Fibroblast of skin of back (primary cell): ENCODE measurements at regions not wholly inside any gene's neighbourhood (a gene's known extent, or its start where the extent isn't known, plus 50 kb on each side); places are given as distances from the start of the nearest gene placed in this dataset.

Experiments used
- DNase-seq: peaks from one replicate; pipeline ENCODE4 v3.0.0-alpha.2; 2013

GRCh38 chr13:111456452-111457230, 136.2 kb downstream of the TEX29 start:
- no peak for DNase-seq

DNA sequence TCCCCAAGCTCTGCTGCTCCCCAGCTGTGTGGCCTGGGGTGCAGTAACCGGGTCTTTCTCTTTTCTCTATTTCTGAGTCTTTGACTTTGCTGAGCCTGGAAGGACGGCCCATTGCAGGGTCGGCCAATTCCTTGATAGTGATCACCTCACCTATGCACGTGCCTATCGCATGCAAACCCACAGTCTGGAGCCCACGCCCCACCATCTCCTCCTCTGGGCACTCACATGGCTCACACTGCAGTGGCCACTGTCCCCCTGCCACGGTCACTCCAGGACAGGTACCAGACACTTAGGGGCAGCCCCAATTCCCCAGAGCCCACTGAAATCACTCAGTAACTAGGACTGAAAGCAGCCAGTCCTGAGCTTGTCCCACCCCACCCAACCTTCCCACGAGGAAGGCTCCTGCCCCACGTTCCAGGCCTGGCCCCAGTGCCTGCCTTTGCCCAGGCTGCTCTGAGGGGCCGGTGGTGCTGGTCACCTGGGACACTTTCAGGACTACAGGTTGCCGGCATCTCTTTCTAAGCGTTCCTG, 137.6 kb downstream of the TEX29 start:
- DNase-seq, result no peak

DNA sequence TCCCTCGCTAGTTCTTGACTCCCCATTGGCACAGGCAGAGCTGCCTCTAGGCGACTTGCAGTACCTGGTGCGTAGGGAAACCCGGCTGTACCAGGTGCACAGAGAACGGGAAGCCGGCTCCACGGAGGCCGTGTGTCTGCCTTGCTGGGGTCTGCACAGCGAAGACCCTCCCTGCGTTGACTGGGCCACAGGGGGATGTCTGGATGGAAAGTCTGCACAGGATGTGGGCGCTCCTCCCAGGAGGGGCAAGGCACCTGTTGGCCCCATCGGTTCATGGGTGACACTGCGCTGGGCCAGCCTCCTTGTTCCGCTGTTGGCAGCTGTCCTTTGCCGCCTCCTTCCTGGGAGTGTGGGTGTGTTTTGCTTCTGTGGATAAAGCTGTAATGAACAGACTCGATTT, 138.3 kb downstream of the TEX29 start:
- no peak for DNase-seq

GRCh38 chr13:111459803-111460547, 139.5 kb downstream of the TEX29 start:
- DNase-seq, result no peak

GRCh38 chr13:111460548-111461444, 140.4 kb downstream of the TEX29 start:
- peak; percentile 32 for DNase-seq

DNA sequence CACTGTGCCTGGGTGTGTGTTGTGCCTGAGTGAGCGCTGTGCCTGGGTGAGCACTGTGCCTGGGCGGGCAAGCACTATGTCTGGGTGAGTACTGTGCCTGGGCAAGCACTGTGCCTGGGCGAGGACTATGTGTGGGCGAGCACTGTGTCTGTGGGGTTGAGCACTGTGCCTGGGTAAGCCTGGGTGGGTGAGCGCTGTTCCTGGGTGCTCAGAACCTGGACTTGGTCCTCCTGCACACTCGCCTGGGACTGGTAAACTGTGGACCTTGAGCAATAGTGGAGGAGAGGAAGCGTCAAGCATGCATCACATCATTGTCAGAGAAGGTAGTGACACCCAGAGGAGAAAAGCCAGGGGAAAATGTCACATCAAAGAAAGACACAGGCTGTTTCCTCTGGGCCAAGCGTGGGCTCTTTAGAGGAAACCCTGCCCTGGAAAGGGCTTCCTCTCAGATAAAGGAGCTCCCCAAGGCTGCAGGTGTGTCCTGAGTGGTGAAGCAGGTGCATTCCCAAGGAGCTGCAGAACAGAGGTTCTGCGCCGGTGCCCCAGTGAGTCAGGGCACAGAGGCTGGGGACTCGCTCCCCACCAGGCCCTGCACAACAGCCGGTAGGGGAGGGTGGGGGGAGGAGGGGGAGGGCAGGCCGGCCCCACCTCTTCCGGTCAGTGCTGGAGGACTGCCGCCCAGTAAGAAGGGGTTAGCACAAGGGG, 141.2 kb downstream of the TEX29 start:
- no peak for DNase-seq

DNA sequence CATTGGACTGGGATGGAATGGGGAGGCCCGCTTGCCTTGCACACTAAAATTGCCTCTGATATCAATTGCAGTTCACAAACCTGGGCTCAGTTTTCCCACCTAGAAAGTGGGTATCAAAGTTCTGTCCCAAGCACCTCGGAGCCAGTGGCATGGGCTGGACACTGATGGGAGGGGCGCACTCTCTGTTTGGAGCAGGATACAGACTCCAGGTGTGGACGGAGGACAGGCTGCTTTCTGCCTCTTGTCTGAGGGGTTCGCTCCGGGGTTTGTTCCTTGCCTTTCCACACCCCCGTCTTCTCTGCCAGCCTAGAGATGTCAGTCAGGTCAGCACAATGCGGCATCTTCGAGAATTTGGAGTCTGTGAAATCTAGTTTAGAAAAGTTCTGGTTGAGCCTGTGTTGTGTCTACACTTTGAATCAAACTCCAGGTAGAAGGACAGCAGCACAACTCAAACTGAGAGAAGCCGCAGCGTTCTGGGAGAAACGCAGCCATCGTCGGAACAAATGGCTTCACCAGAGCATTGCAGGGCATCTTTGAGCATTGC, 141.9 kb downstream of the TEX29 start:
- no peak for DNase-seq

DNA sequence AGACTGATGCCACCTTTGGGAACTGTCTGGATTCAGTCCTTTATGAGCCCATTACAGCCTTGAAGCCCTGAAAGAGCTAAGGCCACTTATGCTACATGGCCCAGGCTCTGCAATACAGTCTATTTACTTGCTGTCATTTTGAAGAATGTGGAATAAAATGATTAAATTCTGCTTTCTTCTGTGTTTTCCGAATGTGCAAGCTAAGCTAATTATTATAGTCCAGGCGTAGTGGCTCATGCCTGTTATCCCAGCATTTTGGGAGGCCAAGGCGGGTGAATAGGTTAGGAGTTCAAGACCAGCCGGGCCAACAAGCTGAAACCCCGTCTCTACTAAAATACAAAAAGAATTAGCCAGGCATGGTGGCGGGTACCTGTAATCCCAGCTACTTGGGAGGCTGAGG, 142.5 kb downstream of the TEX29 start:
- DNase-seq, result no peak

- no peak for DNase-seq
Observed at GRCh38 chr13:111467111-111467890, 146.9 kb downstream of the TEX29 start.

- DNase-seq, result no peak
Observed at GRCh38 chr13:111468037-111468959, 147.9 kb downstream of the TEX29 start.

GRCh38 chr13:111469450-111469849, 149.0 kb downstream of the TEX29 start:
- no peak for DNase-seq

GRCh38 chr13:111469916-111470506, 149.6 kb downstream of the TEX29 start:
- no peak for DNase-seq

DNA sequence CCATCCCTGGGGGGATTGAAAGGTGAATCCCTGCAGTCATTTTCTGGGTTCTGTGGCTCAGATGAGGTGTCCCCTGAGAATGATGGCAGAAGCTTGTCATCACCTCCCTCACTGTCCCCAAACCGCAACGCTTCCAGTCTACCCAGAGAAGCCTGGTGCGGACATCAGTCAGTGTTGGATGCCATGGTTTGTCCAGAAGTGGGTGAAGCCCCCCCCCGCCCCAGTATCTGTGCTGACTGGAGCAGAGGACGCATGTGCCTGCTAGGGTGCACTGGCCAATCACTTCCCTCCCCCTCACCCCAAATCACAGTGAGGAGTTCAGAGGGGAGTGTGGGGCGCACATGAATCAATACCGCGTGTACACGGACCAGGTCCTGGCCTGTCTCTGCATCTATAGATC, 150.5 kb downstream of the TEX29 start:
- no peak for DNase-seq

DNA sequence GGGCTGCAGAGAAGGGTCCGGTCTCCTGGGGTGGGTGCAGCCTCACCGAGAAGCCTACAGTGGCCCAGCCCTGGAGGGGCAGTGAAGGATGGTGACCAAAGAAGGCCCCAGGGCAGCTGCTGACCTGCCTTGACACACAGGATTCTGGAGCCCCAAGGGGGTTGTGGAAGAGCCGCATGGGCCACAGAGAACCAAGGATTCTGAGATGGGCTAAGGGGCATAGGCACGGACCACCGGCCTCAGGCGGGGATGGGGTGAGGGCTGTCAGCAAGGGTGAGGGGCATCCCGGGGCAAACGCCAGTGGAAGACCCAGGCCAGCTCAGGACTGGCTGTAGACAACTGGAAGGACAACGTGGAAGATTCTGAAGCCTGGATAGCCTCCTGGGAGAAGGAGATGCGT, 151.6 kb downstream of the TEX29 start:
- DNase-seq, result no peak

GRCh38 chr13:111472559-111473460, 152.4 kb downstream of the TEX29 start:
- DNase-seq, result no peak

DNA sequence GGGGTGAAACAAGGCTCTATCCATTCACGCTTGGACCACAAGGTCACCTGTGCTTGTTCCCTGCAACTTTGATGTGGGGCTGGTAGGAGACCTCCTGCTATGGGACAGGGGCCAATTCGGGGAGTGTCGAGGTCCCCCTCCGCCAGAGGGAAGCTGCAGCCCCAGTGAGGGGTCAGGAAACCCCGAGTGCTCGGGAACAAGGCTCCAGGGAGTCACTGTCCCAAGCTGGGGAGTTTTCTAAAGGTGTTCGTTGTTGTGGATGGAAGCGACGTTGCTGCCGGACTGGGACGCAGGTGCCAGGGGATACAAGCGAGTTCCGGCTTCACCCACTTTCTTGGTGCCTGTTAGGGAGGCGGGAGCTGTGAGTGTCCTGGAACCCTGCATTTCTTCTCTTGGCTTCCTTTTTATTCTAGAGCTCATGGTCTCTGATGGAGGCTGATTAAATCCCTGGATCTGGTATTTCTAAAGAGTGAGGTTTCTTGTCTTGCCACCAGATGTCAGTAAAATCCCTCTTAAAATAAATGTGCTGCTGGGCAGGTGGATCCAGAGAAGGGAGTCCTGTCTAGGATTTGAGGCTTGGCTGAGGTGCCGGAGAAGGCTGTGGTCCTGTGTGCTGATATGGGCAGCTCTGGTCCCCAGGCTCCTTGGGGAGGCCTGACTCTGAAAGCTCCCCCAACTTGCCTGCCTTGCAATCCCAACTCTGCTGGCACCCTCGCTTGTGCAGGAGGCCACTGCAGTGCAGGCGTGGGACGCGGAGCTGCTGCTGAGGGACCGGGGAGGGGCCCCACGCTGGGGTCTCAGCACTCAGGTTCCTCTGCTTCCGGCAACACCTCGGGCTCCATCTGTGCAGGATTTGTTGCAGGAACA, 153.9 kb downstream of the TEX29 start:
- peak; percentile 33 for DNase-seq

DNA sequence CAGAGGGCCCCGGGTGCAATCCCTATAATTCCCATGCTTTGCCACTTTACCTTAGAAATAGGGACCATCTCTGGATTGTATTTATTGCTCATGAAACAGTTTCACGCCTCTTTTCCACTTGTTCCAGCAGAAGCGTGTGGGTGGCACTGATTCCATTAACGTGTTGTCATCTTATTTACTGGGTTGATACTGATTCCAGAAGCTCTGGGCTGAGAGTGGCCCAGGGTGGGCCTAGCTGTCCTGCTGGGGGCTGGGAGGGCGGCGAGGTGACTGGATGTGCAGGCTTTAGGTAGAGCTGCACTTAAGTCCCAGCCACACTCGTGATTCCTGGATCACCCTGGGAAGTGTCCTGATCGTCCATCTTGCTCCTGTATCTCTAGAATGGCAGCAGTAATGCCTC, 155.0 kb downstream of the TEX29 start:
- DNase-seq, result no peak
